NCI-H226 (cell line): ENCODE measurements at regions not wholly inside any gene's neighbourhood (a gene's known extent, or its start where the extent isn't known, plus 50 kb on each side); places are given as distances from the start of the nearest gene placed in this dataset.
"Not testable (repeated sequence)": the region's sequence is repeated elsewhere in the genome, so short reads cannot be mapped to it uniquely, and the experiment has no call there.

Experiments used
- DNase-seq: peaks from one replicate; pipeline ENCODE4 v3.0.0-alpha.2; 2015

- no peak for DNase-seq
These were observed 54.0 kb downstream of the MAP10 start for GRCh38 chr1:232859216-232859615.

- DNase-seq, result no peak
These were observed 55.9 kb downstream of the MAP10 start for GRCh38 chr1:232861107-232861506.

- no peak for DNase-seq
These were observed 58.5 kb downstream of the MAP10 start for GRCh38 chr1:232863544-232864275.

- DNase-seq, result no peak
These were observed 60.1 kb downstream of the MAP10 start for GRCh38 chr1:232865102-232865931.

- peak; percentile 80 for DNase-seq
These were observed 63.7 kb downstream of the MAP10 start for GRCh38 chr1:232868793-232869491.

GRCh38 chr1:232871291-232871969 is 66.2 kb downstream of the MAP10 start:
- not testable (repeated sequence) for DNase-seq

GRCh38 chr1:232872284-232872683 is 67.1 kb downstream of the MAP10 start:
- DNase-seq, result no peak

- no peak for DNase-seq
These were observed 67.5 kb downstream of the MAP10 start for GRCh38 chr1:232872738-232873137.

- DNase-seq, result no peak
These were observed 68.2 kb downstream of the MAP10 start for GRCh38 chr1:232873412-232873811.

- no peak for DNase-seq
These were observed 68.7 kb downstream of the MAP10 start for GRCh38 chr1:232873931-232874330.

- no peak for DNase-seq
These were observed 70.3 kb downstream of the MAP10 start for GRCh38 chr1:232875536-232875935.

- DNase-seq, result no peak
These were observed 71.5 kb downstream of the MAP10 start for GRCh38 chr1:232876506-232877364.

- no peak for DNase-seq
These were observed 72.3 kb downstream of the MAP10 start for GRCh38 chr1:232877365-232878028.

- no peak for DNase-seq
These were observed 72.3 kb upstream of the NTPCR start for GRCh38 chr1:232878086-232878485.

- peak; percentile 2 for DNase-seq
These were observed 70.1 kb upstream of the NTPCR start for GRCh38 chr1:232880354-232880753.

- DNase-seq, result peak; percentile 3
These were observed 66.3 kb upstream of the NTPCR start for GRCh38 chr1:232883992-232884661.

GRCh38 chr1:232886271-232886670 is 64.1 kb upstream of the NTPCR start:
- DNase-seq, result no peak

GRCh38 chr1:232890340-232890943 is 60.0 kb upstream of the NTPCR start:
- DNase-seq, result no peak

- DNase-seq, result peak; percentile 68
These were observed 59.3 kb upstream of the NTPCR start for GRCh38 chr1:232891071-232891470.

- no peak for DNase-seq
These were observed 58.6 kb upstream of the NTPCR start for GRCh38 chr1:232891656-232892317.
